Right lobe of liver (tissue), 4 donors: ENCODE measurements at regions not wholly inside any gene's neighbourhood (a gene's known extent, or its start where the extent isn't known, plus 50 kb on each side); places are given as distances from the start of the nearest gene placed in this dataset.

Experiments used
- POLR2A ChIP-seq: fragments of 450-650 bp; IDR thresholded peaks from one replicate; pipeline ENCODE4 v1.6.1; 2017; ENCODE audit warnings: antibody characterized with exemption, mild to moderate bottlenecking
- TF ChIP-seq, protein P1 (sequence below), 4 donors: fragments of 200-600 bp in 3 of 4; fragments of 450-650 bp in 1 of 4; IDR thresholded peaks; one replicate each; pipeline versions ENCODE4 v1.5.1 to v1.8.0; 2016 to 2022; ENCODE audit warnings: antibody characterized with exemption in 4 of 4, mild to moderate bottlenecking in 2 of 4
- donor health status: DM: no; HTN: no; CAD: no.
- donor health status: DM: no; HTN: no; CAD: no.
- donor health status: DM: no; HTN: yes; CAD: no.

- TF ChIP-seq, protein P1, sequence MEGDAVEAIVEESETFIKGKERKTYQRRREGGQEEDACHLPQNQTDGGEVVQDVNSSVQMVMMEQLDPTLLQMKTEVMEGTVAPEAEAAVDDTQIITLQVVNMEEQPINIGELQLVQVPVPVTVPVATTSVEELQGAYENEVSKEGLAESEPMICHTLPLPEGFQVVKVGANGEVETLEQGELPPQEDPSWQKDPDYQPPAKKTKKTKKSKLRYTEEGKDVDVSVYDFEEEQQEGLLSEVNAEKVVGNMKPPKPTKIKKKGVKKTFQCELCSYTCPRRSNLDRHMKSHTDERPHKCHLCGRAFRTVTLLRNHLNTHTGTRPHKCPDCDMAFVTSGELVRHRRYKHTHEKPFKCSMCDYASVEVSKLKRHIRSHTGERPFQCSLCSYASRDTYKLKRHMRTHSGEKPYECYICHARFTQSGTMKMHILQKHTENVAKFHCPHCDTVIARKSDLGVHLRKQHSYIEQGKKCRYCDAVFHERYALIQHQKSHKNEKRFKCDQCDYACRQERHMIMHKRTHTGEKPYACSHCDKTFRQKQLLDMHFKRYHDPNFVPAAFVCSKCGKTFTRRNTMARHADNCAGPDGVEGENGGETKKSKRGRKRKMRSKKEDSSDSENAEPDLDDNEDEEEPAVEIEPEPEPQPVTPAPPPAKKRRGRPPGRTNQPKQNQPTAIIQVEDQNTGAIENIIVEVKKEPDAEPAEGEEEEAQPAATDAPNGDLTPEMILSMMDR (IDR thresholded peaks at IDR 0.05): no peak
- no peak for TF ChIP-seq POLR2A
Measured at GRCh38 chr1:185679220-185679619, 55.0 kb upstream of the HMCN1 start.
